ENCODE measurements at regions not wholly inside any gene's neighbourhood (a gene's known extent, or its start where the extent isn't known, plus 50 kb on each side); places are given as distances from the start of the nearest gene placed in this dataset.
"Not testable (repeated sequence)": the region's sequence is repeated elsewhere in the genome, so short reads cannot be mapped to it uniquely, and the experiment has no call there.

GRCh38 chr3:153549686-153550085 is 387.7 kb downstream of the RAP2B start:
- TF ChIP-seq ZBTB49 (tag by site-specific recombination; IDR thresholded peaks at IDR 0.05; ENCODE audit: low read depth); CTCF (tag by site-specific recombination; IDR thresholded peaks at IDR 0.05); ZIC2 (tag by site-specific recombination; IDR thresholded peaks at IDR 0.05); ZSCAN5A (tag by site-specific recombination; IDR thresholded peaks at IDR 0.05); ZNF140 (tag by site-specific recombination; IDR thresholded peaks at IDR 0.05); ZNF792 (tag by site-specific recombination; IDR thresholded peaks at IDR 0.05); ZNF311 (tag by site-specific recombination; IDR thresholded peaks at IDR 0.05; ENCODE audit: borderline replicate concordance); ATF2 (tag by site-specific recombination; IDR thresholded peaks at IDR 0.05; ENCODE audit: low read depth); ZNF23 (tag by site-specific recombination; IDR thresholded peaks at IDR 0.05; ENCODE audit: borderline replicate concordance); ZNF132 (tag by site-specific recombination; IDR thresholded peaks at IDR 0.05; ENCODE audit: borderline replicate concordance): not testable (repeated sequence)

Data from HEK293 (cell line).